ENCODE measurements at regions not wholly inside any gene's neighbourhood (a gene's known extent, or its start where the extent isn't known, plus 50 kb on each side); places are given as distances from the start of the nearest gene placed in this dataset.

- Histone ChIP-seq H3K4me3 (no peak overlapping the region), H3K9me3 (no peaks in the 10 kb centered on the region), H3K27ac (no peak overlapping the region), H3K4me1 (no peaks in the 10 kb centered on the region), H3K4me2 (no peak overlapping the region)
- WGBS (ENCODE audit: missing lambda C conversion rate) = 31% methylated on average over 3 of the region's 3 CpGs
- FAIRE-seq (no peak), ATAC-seq (no peak), DNase-seq (ENCODE audit: low read depth in 1 of 2, low spot score in 1 of 2) (no peak)
- ChIA-PET CTCF (no interaction called here), POLR2A (no interaction called here)
- TF ChIP-seq NR3C1 (IDR thresholded peaks at IDR 0.05) (no peak), HOXA7 (CRISPR knock-in tag; IDR thresholded peaks at IDR 0.05) (no peak), EHMT2 (IDR thresholded peaks at IDR 0.05; ENCODE audit: low read depth) (no peak), KDM5A (IDR thresholded peaks at IDR 0.05) (no peak), ATOH8 (CRISPR knock-in tag; IDR thresholded peaks at IDR 0.05; ENCODE audit: low read depth) (no peak), TFCP2L1 (CRISPR knock-in tag; IDR thresholded peaks at IDR 0.05) (no peak), CTCF (IDR thresholded peaks at IDR 0.05) (no peak)
Measured at GRCh38 chr12:23029185-23029584, 404.2 kb downstream of the ETNK1 start.

GRCh38 chr12:23039834-23040233 is 414.9 kb downstream of the ETNK1 start:
- TF ChIP-seq ZFP36 (IDR thresholded peaks at IDR 0.05; ENCODE audit: borderline replicate concordance, partially characterized antibody) = no peak
- no peak for TF ChIP-seq EHMT2 (IDR thresholded peaks at IDR 0.05; ENCODE audit: low read depth)
- no peak for TF ChIP-seq RARB (CRISPR knock-in tag; IDR thresholded peaks at IDR 0.05)
- no peak for TF ChIP-seq NFE2L2 (conservative IDR thresholded peaks at IDR 0.05; ENCODE audit: low read length)
- TF ChIP-seq HDAC2 (IDR thresholded peaks at IDR 0.05) = no peak
- TF ChIP-seq KDM5A (IDR thresholded peaks at IDR 0.05) = no peak
- TF ChIP-seq FOSL2 (IDR thresholded peaks at IDR 0.05) = no peak
- TF ChIP-seq FOSL2 (CRISPR knock-in tag; IDR thresholded peaks at IDR 0.05) = no peak
- TF ChIP-seq CTCF (IDR thresholded peaks at IDR 0.05) = no peak
- TF ChIP-seq HES2 (IDR thresholded peaks at IDR 0.05) = no peak
- no peak for TF ChIP-seq HEYL (CRISPR knock-in tag; IDR thresholded peaks at IDR 0.05)
- no peak for TF ChIP-seq RNF2 (IDR thresholded peaks at IDR 0.05; ENCODE audit: borderline replicate concordance, low read depth)
- TF ChIP-seq RAD21 (conservative IDR thresholded peaks at IDR 0.05 in 1 of 2, IDR thresholded peaks at IDR 0.05 in 1 of 2) = no peak
- no peak for TF ChIP-seq HOXA7 (CRISPR knock-in tag; IDR thresholded peaks at IDR 0.05)
- no peak for TF ChIP-seq ZNF302 (CRISPR knock-in tag; IDR thresholded peaks at IDR 0.05)
- TF ChIP-seq ZC3H11A (IDR thresholded peaks at IDR 0.05) = no peak
- no peak for TF ChIP-seq SMC3 (IDR thresholded peaks at IDR 0.05)
- TF ChIP-seq EP300 (IDR thresholded peaks at IDR 0.05) = no peak
- no peak overlapping the region for H3K4me3 ChIP-seq
- ChIA-PET POLR2A (no interaction called here), CTCF (no interaction called here)
- H3K9me3 ChIP-seq = no peaks in the 10 kb centered on the region
- H3K27ac ChIP-seq = no peak overlapping the region
- FAIRE-seq = no peak
- no peak for DNase-seq (ENCODE audit: low read depth in 1 of 2, low spot score in 1 of 2)
- WGBS (ENCODE audit: missing lambda C conversion rate) = 24% methylated on average over 2 of the region's 2 CpGs
- no peak for ATAC-seq
- H3K4me1 ChIP-seq = no peaks in the 10 kb centered on the region
- H3K4me2 ChIP-seq = no peak overlapping the region

All from A549 (cell line).